WERI-Rb-1 (cell line): ENCODE measurements at regions not wholly inside any gene's neighbourhood (a gene's known extent, or its start where the extent isn't known, plus 50 kb on each side); places are given as distances from the start of the nearest gene placed in this dataset.
"Not testable (repeated sequence)": the region's sequence is repeated elsewhere in the genome, so short reads cannot be mapped to it uniquely, and the experiment has no call there.

Source experiments
- DNase-seq: peaks from one replicate; pipeline ENCODE4 v3.0.0-alpha.2; 2020
- H3K27ac ChIP-seq: fragments of 250-450 bp; sonication (Bioruptor Pico); 2 replicates; pipeline ENCODE4 v1.5.1; 2020; ENCODE audit warnings: mild to moderate bottlenecking, moderate library complexity
- H3K27me3 ChIP-seq: fragments of 250-450 bp; sonication (Bioruptor Pico); 2 replicates; pipeline ENCODE4 v1.5.1; 2021; ENCODE audit warnings: mild to moderate bottlenecking, low read depth, moderate library complexity; ENCODE audit not compliant: insufficient read depth, severe bottlenecking
- H3K36me3 ChIP-seq: fragments of 250-450 bp; sonication (Bioruptor Pico); 2 replicates; pipeline ENCODE4 v1.5.1; 2020; ENCODE audit warnings: mild to moderate bottlenecking, moderate library complexity
- H3K4me3 ChIP-seq: 2 replicates; pipeline ENCODE4 v1.5.1; 2011; ENCODE audit warnings: low read depth, mild to moderate bottlenecking, control low read depth, low read length
- H3K9me3 ChIP-seq: fragments of 250-450 bp; sonication (Bioruptor Pico); 2 replicates; pipeline ENCODE4 v1.5.1; 2021; ENCODE audit warnings: mild to moderate bottlenecking, moderate library complexity; ENCODE audit not compliant: severe bottlenecking
- CTCF ChIP-seq: IDR thresholded peaks from 2 replicates; pipeline ENCODE4 v1.5.1; 2011; ENCODE audit warnings: low read depth, mild to moderate bottlenecking, control low read depth, inconsistent platforms, low read length

- H3K27ac ChIP-seq: no peak overlapping the region
- no peak for DNase-seq
- H3K4me3 ChIP-seq: no peak overlapping the region
- H3K9me3 ChIP-seq: no peaks in the 10 kb centered on the region
- H3K36me3 ChIP-seq: no peaks in the 10 kb centered on the region
- no peak for TF ChIP-seq CTCF
- H3K27me3 ChIP-seq: no peaks in the 10 kb centered on the region
Observed at GRCh38 chr16:72464597-72465368, 292.8 kb upstream of the PMFBP1 start.

GRCh38 chr16:72464052-72464451 is 292.1 kb upstream of the PMFBP1 start:
- Histone ChIP-seq H3K36me3 (no peaks in the 10 kb centered on the region), H3K9me3 (no peaks in the 10 kb centered on the region), H3K27ac (no peak overlapping the region), H3K27me3 (no peaks in the 10 kb centered on the region), H3K4me3 (no peak overlapping the region)
- no peak for DNase-seq
- no peak for TF ChIP-seq CTCF

- no peaks in the 10 kb centered on the region for H3K9me3 ChIP-seq
- H3K27ac ChIP-seq: no peak overlapping the region
- DNase-seq: no peak
- no peak for TF ChIP-seq CTCF
- H3K36me3 ChIP-seq: no peaks in the 10 kb centered on the region
- H3K4me3 ChIP-seq: no peak overlapping the region
- H3K27me3 ChIP-seq: no peaks in the 10 kb centered on the region
Observed at GRCh38 chr16:72458035-72458434, 286.1 kb upstream of the PMFBP1 start.

- H3K36me3 ChIP-seq: no peaks in the 10 kb centered on the region
- DNase-seq: no peak
- no peaks in the 10 kb centered on the region for H3K27me3 ChIP-seq
- H3K27ac ChIP-seq: no peak overlapping the region
- no peak for TF ChIP-seq CTCF
- H3K4me3 ChIP-seq: no peak overlapping the region
- no peaks in the 10 kb centered on the region for H3K9me3 ChIP-seq
Observed at GRCh38 chr16:72457243-72457940, 285.4 kb upstream of the PMFBP1 start.

GRCh38 chr16:72455743-72456659 is 284.0 kb upstream of the PMFBP1 start:
- DNase-seq: no peak
- no peak overlapping the region for H3K27ac ChIP-seq
- H3K36me3 ChIP-seq: no peaks in the 10 kb centered on the region
- H3K27me3 ChIP-seq: no peaks in the 10 kb centered on the region
- H3K4me3 ChIP-seq: no peak overlapping the region
- no peak for TF ChIP-seq CTCF
- no peaks in the 10 kb centered on the region for H3K9me3 ChIP-seq

- DNase-seq, H3K4me3 ChIP-seq, H3K9me3 ChIP-seq, H3K36me3 ChIP-seq, H3K27me3 ChIP-seq, H3K27ac ChIP-seq: not testable (repeated sequence)
Observed at GRCh38 chr16:72453856-72454255, 281.9 kb upstream of the PMFBP1 start.
